HG03432 (cell line): ENCODE measurements at regions not wholly inside any gene's neighbourhood (a gene's known extent, or its start where the extent isn't known, plus 50 kb on each side); places are given as distances from the start of the nearest gene placed in this dataset.
"Not testable (repeated sequence)": the region's sequence is repeated elsewhere in the genome, so short reads cannot be mapped to it uniquely, and the experiment has no call there.

Source experiments
- ATAC-seq: cut with Tn5 transposase; IDR thresholded peaks from one replicate; pipeline ENCODE4 v1.9.1; 2021; ENCODE audit warnings: mild to moderate bottlenecking, moderate library complexity; ENCODE audit not compliant: unreplicated experiment

DNA sequence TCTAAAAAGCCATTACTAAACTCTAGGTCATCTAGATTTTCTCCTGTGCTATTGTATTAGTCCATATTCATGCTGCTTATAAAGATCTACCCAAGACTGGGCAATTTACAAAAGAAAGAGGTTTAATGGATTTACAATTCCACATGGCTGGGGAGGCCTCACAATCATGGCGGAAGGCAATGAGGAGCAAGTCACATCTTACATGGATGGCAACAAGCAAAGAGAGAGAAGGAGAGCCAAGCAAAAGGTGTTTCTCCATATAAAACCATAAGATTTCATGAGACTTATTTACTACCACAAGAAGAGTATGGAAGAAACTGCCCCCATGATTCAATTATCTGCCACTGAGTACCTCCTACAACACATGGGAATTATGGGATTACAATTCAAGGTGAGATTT, 69.6 kb upstream of the CCDC6 start:
- ATAC-seq: not testable (repeated sequence)

DNA sequence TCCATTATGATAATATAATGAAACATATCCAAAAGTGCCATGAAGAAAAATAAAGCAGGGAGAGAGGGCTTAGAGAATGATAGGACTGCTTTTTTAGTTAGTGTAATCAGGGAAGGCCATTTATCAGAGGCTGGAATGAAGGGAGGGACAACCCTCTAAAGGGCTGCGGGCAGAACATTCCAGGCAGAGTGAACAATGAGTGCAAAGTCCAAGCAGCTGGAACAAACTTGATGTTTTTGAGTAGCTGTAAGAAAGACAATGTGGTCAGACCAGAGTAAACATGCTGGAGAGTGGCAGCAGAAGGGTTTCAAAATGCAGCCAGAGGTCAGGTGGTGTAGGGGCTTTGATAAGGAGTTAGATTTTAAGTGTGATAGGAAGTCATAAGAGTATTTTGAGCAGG, 65.6 kb upstream of the CCDC6 start:
- ATAC-seq: no peak

DNA sequence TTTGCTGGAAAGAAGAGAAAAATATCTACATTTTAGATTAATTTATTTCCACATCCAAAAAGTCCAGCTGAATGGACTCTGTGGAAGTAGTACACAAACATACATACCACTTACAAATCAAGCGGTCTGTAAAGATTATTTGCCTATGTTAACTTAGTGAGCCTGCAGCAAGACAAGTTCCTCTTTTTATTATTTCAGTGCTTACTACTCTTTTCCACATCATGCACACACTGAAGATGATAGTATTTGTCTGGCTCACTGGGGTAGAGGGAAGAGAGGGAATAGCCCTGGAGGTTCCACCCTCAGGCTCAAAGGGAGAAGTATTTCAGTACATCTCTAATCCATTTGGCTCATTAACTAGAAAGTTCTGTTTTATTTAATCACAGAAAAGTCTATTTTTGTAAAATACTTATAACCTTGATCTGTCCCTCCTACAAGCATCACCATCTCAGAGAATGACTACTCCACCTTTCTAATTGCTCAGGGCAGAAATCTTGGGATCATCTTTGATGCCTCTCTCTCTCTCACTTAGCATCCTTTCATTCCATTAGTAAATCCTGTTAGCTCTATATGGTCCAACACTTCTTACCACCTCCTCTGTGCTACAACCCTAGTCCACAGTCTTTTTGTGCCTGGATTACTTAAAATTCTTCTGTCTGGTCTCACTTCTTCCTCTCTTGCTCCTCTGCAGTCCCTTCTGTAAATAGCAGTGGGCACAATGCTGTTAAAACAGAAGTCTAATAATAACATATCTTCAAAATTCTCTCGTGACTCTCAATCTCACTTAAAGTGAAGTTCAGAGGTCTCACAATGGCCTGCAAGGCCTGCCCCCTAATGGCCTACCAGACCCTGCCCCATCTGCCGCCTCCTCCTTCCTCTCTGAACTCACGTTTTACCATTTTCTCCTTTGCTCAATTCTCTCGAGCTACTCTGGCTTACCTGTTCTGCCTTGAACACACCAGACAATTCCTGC, 64.3 kb upstream of the CCDC6 start:
- ATAC-seq: peak; percentile 70

DNA sequence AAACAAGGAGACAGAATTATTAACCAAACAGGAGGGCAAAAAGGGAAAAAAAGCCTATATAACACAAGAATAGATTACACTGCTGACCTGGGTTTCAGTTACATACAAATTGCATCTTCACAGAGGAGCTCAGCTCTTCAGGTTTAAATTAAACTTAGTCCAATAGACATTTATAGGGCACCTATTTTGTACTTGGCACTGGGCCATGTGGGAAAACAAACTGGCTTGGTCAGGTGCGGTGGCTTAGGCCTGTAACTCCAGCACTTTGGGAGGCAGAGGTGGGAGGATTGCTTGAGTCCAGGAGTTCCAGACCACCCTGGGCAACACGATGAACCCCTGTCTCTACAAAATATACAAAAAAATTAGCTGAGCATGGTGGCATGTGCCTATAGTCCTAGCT, 62.3 kb upstream of the CCDC6 start:
- no peak for ATAC-seq

DNA sequence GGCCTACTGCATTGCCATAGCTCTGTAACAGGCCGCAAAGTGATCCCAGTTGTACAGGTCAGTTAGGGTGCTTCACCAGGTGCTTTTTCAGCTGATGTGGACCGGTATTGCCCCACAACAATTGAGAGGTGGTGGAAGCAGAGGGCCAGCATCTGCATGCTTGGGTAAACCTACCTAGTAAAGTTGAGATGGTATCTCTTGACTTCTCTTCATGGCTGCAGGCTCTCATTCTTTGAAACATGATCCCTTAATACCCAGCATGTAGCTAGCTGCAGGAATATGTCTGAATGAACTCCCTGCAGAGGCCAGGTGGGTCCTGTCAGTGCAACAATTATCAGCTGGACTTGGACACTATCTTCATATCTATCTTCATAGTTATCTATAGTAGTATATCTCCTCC, 60.7 kb upstream of the CCDC6 start:
- no peak for ATAC-seq

DNA sequence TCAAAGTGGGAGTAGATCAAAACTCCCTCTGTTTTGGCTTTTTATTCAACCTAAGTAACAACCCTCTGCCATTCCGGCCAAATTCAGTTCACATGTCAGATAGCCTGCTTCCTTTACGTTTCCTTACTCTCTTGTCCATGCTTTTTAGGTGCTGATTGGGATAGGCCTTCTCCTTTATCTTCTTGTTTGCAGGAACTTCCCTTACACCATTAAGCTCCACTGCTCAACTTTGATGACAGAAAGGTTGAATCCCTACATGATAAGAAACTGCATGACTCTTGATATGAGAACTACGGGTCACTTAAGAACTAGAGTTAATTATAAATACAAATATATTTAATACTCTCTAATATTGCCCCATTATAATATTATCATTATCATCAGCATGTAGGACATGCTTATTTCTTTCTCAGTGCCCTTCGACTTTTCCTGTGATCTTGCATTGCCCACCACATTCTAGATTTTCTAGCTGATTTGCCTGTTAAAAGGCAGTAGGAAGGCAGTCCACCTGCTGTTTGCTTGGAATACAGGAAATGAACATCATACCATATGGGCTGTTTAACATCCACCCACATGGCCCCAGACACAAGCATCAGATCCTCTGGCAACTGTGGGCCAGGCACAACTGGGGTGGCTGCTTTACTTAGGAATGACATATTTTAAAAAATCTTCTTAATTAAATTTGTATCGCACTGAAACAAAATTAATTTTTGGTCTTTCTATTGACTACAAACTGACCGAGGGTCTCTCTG, 59.7 kb upstream of the CCDC6 start:
- no peak for ATAC-seq

DNA sequence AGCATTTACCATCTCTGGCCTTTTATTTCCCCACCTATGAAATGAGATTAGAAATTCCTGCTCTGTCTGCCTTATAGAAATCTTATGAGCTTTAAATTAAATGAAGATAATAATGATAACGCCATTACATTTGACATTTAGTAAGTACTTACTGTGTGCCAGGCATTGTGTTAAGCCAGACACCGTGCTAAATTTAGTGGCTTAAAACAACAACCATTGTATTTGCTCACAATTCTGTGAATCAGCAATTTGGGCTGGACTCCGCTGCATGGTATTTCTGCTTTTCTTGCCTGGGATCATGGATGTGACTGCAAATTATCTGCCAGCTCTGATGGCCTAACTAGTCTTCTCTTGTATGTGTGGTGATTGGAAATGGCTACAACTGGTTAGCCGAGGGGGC, 56.4 kb upstream of the CCDC6 start:
- ATAC-seq: no peak

DNA sequence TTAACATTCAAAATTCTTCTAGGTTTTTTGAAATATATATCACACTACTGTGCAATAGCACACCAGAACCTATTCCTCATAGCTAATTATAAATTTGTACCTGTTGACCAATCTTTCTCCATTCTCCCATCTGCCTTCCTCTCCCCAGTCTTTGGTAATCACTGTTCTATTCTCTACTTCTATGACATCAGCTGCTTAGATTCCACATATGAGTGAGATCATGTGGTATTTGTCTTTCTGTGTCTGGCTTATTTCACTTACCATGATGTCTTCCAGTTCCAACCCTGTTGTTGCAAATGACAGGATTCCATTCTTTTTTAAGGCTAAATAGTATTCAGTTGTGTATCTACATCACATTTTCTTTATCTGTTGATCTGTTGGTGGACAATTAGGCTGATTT, 54.4 kb upstream of the CCDC6 start:
- ATAC-seq: no peak

DNA sequence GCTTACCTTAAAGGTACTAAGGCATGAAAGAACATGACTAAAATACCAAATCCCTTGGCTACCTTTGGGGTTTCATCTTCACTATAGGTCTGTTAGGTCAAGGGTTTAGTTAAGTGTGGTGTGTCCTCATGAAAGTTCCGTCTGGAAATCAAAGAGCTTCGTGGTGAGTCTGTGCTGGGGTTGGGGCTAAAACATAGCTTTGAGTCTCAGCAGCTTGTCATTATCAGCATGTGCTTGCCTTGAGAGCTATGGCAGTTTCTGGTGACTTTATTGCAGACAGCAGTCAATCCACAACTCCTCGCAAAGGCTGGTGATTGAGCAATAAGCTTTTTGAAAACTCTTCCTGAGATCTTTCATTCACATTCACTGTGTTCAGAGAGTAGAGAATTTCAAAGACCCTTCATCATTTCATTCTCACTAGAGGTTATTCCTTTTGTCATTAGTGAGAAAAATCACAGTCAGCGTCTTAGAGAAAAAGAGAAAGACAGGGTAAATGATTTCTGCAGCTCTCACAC, 53.2 kb upstream of the CCDC6 start:
- ATAC-seq: no peak

DNA sequence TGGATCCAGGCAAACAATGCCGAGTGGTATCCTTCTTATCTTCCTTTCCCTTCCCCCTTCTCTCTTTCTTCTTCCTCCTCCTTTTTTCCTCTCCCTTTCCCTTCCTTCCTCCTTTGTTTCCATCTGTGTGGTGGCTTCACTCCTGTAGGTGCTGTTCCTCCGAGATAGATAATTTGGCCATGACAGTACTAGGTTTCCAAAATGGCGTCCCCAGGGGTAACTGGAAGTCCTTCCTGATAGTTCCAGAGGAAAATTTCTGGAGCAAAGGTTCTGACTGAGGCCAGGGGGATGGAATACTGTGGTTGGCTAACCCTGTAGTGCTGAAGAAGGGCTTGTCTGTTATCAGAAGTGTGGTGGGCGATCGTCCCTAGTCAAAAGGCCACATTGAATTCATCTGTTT, 52.5 kb upstream of the CCDC6 start:
- no peak for ATAC-seq

DNA sequence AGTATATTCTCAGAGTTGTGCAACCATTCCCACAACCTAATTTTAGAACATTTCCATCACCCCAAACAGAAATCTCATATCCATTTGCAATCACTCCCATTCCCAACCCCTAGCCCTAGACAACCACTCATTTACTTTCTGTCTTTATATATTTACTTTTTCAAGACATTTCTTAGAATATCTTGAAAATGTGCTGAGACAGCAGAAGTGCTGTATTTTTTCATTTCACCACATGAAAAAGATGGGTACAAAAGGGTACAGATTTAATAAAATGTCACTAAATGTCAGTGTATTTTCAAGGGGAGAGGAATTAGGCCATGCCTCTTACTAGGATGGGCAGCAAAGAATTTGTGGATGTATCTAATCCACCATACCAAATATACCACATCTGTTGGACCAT, 51.6 kb upstream of the CCDC6 start:
- no peak for ATAC-seq
